B cell (primary cell): ENCODE measurements at regions not wholly inside any gene's neighbourhood (a gene's known extent, or its start where the extent isn't known, plus 50 kb on each side); places are given as distances from the start of the nearest gene placed in this dataset.

Source experiments
- ATAC-seq: fragments of 200-7000 bp; cut with Tn5 transposase; one replicate; pipeline ENCODE4 v1.10.0; 2021; ENCODE audit warnings: low read depth, mild to moderate bottlenecking, moderate number of reproducible peaks, moderate library complexity
- CTCF ChIA-PET: fragments of 350-600 bp; sonication (Branson Sonifier 250); formaldehyde crosslinking; loops from one replicate; lab custom pipeline; 2021; ENCODE audit warnings: antibody characterized with exemption, inconsistent platforms; lab: Charles Lee
- POLR2A ChIA-PET: fragments of 350-600 bp; sonication (Branson Sonifier 250); formaldehyde crosslinking; loops from one replicate; lab custom pipeline; 2021; ENCODE audit warnings: antibody characterized with exemption; lab: Charles Lee
- DNase-seq: peaks from one replicate; pipeline ENCODE4 v3.0.0; 2013
- H2AFZ ChIP-seq: 2 replicates; pipeline ENCODE4 v1.6.1; 2012; ENCODE audit warnings: mild to moderate bottlenecking, low read depth, low read length; ENCODE audit not compliant: insufficient read depth, poor library complexity, severe bottlenecking
- H3K27ac ChIP-seq, 2 donors: 1 replicate in 1 of 2; 2 replicates in 1 of 2; pipeline ENCODE4 v1.5.1; 2012 to 2013; ENCODE audit warnings: low read length in 2 of 2, mild to moderate bottlenecking in 2 of 2, moderate library complexity in 1 of 2
- H3K27me3 ChIP-seq, 4 experiments: fragments of 200-600 bp in 1 of 4; sonication (generic) in 1 of 4; replicated peaks in 1 of 4; 1 replicate in 2 of 4; 2 replicates in 2 of 4; pipeline versions ENCODE4 v1.6.1 to v1.7.0; 2013 to 2016; ENCODE audit warnings: low read length in 3 of 4, mild to moderate bottlenecking in 2 of 4, mixed read lengths in 1 of 4, moderate library complexity in 1 of 4; ENCODE audit not compliant: insufficient read depth in 4 of 4, control insufficient read depth in 3 of 4; ENCODE audit errors: control extremely low read depth in 1 of 4
- H3K36me3 ChIP-seq, 2 experiments: replicated peaks in 1 of 2; 1 replicate in 1 of 2; 2 replicates in 1 of 2; pipeline versions ENCODE4 v1.6.1 to v1.7.1; 2013; ENCODE audit warnings: low read length in 1 of 2; ENCODE audit not compliant: insufficient read depth in 2 of 2, control insufficient read depth in 1 of 2; ENCODE audit errors: control extremely low read depth in 1 of 2, extremely low read depth in 1 of 2
- H3K4me1 ChIP-seq, 2 donors: fragments of 200-600 bp in 1 of 2; sonication (generic) in 1 of 2; 1 replicate in 1 of 2; 2 replicates in 1 of 2; pipeline versions ENCODE4 v1.5.1 to v1.6.1; 2013 to 2017; ENCODE audit warnings: low read length in 2 of 2; ENCODE audit not compliant: control insufficient read depth in 2 of 2, insufficient read depth in 2 of 2
- H3K4me2 ChIP-seq: replicated peaks from 2 replicates; pipeline ENCODE3; 2012; ENCODE audit warnings: mild to moderate bottlenecking, low read depth, low read length; ENCODE audit not compliant: poor library complexity, severe bottlenecking
- H3K4me3 ChIP-seq, 5 experiments: fragments of 200-600 bp in 1 of 5; sonication (generic) in 1 of 5; 1 replicate in 3 of 5; 2 replicates in 2 of 5; pipeline versions ENCODE4 v1.5.1 to v1.7.0; 2011 to 2016; ENCODE audit warnings: low read length in 4 of 5, mild to moderate bottlenecking in 4 of 5, low read depth in 2 of 5, control low read depth in 1 of 5, moderate library complexity in 1 of 5; ENCODE audit not compliant: insufficient read depth in 1 of 5; ENCODE audit errors: control extremely low read depth in 1 of 5, extremely low read depth in 1 of 5
- H3K79me2 ChIP-seq: fragments of 200-600 bp; sonication (generic); one replicate; pipeline ENCODE4 v1.6.0; 2016; ENCODE audit warnings: low read length; ENCODE audit not compliant: control insufficient read depth, insufficient read depth
- H3K9ac ChIP-seq: fragments of 200-600 bp; sonication (generic); 2 replicates; pipeline ENCODE4 v1.6.1; 2017; ENCODE audit warnings: mild to moderate bottlenecking, low read length, moderate library complexity
- H3K9me3 ChIP-seq, 3 donors: one replicate each; pipeline versions ENCODE4 v1.6.1 to v1.7.1; 2013; ENCODE audit warnings: low read length in 2 of 3; ENCODE audit not compliant: control insufficient read depth in 2 of 3, insufficient read depth in 1 of 3; ENCODE audit errors: control extremely low read depth in 1 of 3
- H4K20me1 ChIP-seq: 2 replicates; pipeline ENCODE4 v1.6.0; 2012; ENCODE audit warnings: mild to moderate bottlenecking, low read length; ENCODE audit not compliant: insufficient read depth, control insufficient read depth, poor library complexity, severe bottlenecking
- H3K27ac Mint-ChIP-seq: one replicate; pipeline ENCODE4 v1.8.0; 2021; ENCODE audit warnings: mixed read lengths
- H3K27me3 Mint-ChIP-seq: one replicate; pipeline ENCODE4 v1.8.0; 2021; ENCODE audit warnings: mixed read lengths
- H3K4me1 Mint-ChIP-seq: one replicate; pipeline ENCODE4 v1.8.0; 2021; ENCODE audit warnings: mixed read lengths
- H3K4me3 Mint-ChIP-seq: one replicate; pipeline ENCODE4 v1.8.0; 2021; ENCODE audit warnings: mixed read lengths
- H3K9me3 Mint-ChIP-seq: one replicate; pipeline ENCODE4 v1.8.0; 2022; ENCODE audit warnings: mixed read lengths; ENCODE audit not compliant: insufficient read depth
- CTCF ChIP-seq: fragments of 200-600 bp; IDR thresholded peaks from one replicate; pipeline ENCODE4 v1.8.0; 2022; ENCODE audit warnings: antibody characterized with exemption, mild to moderate bottlenecking
- EZH2 ChIP-seq: IDR thresholded peaks from 2 replicates; pipeline ENCODE4 v1.6.1; 2012; ENCODE audit warnings: borderline replicate concordance, low read depth, mild to moderate bottlenecking, moderate library complexity, low read length; ENCODE audit not compliant: insufficient read depth, poor library complexity, severe bottlenecking
- WGBS: methylation state at CpG from one replicate; pipeline ENCODE4 v1.1.5; 2013; ENCODE audit warnings: missing lambda C conversion rate; ENCODE audit not compliant: insufficient coverage; 5-methylcytosine and 5-hydroxymethylcytosine counted together
- intact Hi-C: fragments of 100-400 bp; cut with micrococcal nuclease; formaldehyde crosslinking; loops from one replicate; pipeline ENCODE4 v1.10.0; 2022

- Mint-ChIP-seq H3K27me3 (no peaks in the 10 kb centered on the region), H3K4me1 (no peaks in the 10 kb centered on the region), H3K27ac (no peak overlapping the region), H3K4me3 (no peak overlapping the region), H3K9me3 (peaks cover 9% of the 10 kb centered on the region)
- intact Hi-C loops, result no loop called here
- H3K27me3 ChIP-seq, result no peaks in the 10 kb centered on the region
- H3K4me3 ChIP-seq, result no peak overlapping the region
- H2AFZ ChIP-seq, result no peak overlapping the region
- WGBS, result no CpG with 5 or more reads among the region's 1 CpG
- ChIA-PET POLR2A (no interaction called here), CTCF (no interaction called here)
- H3K4me1 ChIP-seq, result no peaks in the 10 kb centered on the region
- ATAC-seq (no peak), DNase-seq (no peak)
- H3K9ac ChIP-seq, result no peak overlapping the region
- H4K20me1 ChIP-seq, result no peaks in the 10 kb centered on the region
- H3K36me3 ChIP-seq, result no peaks in the 10 kb centered on the region
- TF ChIP-seq CTCF, result no peak
- no peak for TF ChIP-seq EZH2
- no peaks in the 10 kb centered on the region for H3K79me2 ChIP-seq
- no peaks in the 10 kb centered on the region for H3K9me3 ChIP-seq
- H3K27ac ChIP-seq, result no peak overlapping the region
- no peak overlapping the region for H3K4me2 ChIP-seq
Observed at GRCh38 chr18:40296717-40297413, 1658.2 kb upstream of the PIK3C3 start.

GRCh38 chr18:40292985-40293710 lies 1661.9 kb upstream of the PIK3C3 start:
- H3K27me3 Mint-ChIP-seq, result no peaks in the 10 kb centered on the region
- intact Hi-C loops, result no loop called here

More at GRCh38 chr18:40292985-40293710, 1661.9 kb upstream of the PIK3C3 start:
- no peak overlapping the region for H3K4me2 ChIP-seq
- no peak overlapping the region for H2AFZ ChIP-seq
- ATAC-seq (no peak), DNase-seq (no peak)
- H3K4me1 Mint-ChIP-seq, result no peaks in the 10 kb centered on the region
- 88% methylated on average over 1 of the region's 3 CpGs for WGBS
- no peak overlapping the region for H3K9ac ChIP-seq
- H3K79me2 ChIP-seq, result no peaks in the 10 kb centered on the region
- TF ChIP-seq EZH2 (no peak), CTCF (no peak)
- H3K9me3 Mint-ChIP-seq, result no peaks in the 10 kb centered on the region
- H3K27me3 ChIP-seq, result no peaks in the 10 kb centered on the region
- ChIA-PET POLR2A (no interaction called here), CTCF (no interaction called here)
- no peaks in the 10 kb centered on the region for H3K36me3 ChIP-seq
- no peak overlapping the region for H3K4me3 ChIP-seq
- no peaks in the 10 kb centered on the region for H4K20me1 ChIP-seq
- H3K4me1 ChIP-seq, result no peaks in the 10 kb centered on the region
- peaks cover 0 to 5% (median 0%) of the 10 kb centered on the region in 3 donors for H3K9me3 ChIP-seq
- no peak overlapping the region for H3K4me3 Mint-ChIP-seq
- H3K27ac Mint-ChIP-seq, result no peak overlapping the region
- no peak overlapping the region for H3K27ac ChIP-seq
